GM13976 (cell line): ENCODE measurements at regions not wholly inside any gene's neighbourhood (a gene's known extent, or its start where the extent isn't known, plus 50 kb on each side); places are given as distances from the start of the nearest gene placed in this dataset.

Source experiments
- DNase-seq: peaks from one replicate; pipeline ENCODE4 v3.0.0; 2012; ENCODE audit warnings: low spot score
- in situ Hi-C: fragments of 300-500 bp; cut with MboI; formaldehyde crosslinking; loops from one replicate; pipeline ENCODE4 v1.12.0; 2022; ENCODE audit warnings: low sequenced_read_pairs, mixed read lengths, inconsistent platforms; ENCODE audit not compliant: unreplicated experiment
- TF ChIP-seq, protein P1 (sequence below): IDR thresholded peaks from 2 replicates; pipeline ENCODE4 v1.5.1; 2012; ENCODE audit warnings: borderline replicate concordance, mild to moderate bottlenecking; ENCODE audit not compliant: insufficient read depth; ENCODE audit errors: extremely low read depth, missing control alignments, control extremely low read depth

GRCh38 chr7:4436936-4437335, 245.2 kb upstream of the FOXK1 start:
- DNase-seq = no peak
- in situ Hi-C loops = no loop called here
- TF ChIP-seq, protein P1, sequence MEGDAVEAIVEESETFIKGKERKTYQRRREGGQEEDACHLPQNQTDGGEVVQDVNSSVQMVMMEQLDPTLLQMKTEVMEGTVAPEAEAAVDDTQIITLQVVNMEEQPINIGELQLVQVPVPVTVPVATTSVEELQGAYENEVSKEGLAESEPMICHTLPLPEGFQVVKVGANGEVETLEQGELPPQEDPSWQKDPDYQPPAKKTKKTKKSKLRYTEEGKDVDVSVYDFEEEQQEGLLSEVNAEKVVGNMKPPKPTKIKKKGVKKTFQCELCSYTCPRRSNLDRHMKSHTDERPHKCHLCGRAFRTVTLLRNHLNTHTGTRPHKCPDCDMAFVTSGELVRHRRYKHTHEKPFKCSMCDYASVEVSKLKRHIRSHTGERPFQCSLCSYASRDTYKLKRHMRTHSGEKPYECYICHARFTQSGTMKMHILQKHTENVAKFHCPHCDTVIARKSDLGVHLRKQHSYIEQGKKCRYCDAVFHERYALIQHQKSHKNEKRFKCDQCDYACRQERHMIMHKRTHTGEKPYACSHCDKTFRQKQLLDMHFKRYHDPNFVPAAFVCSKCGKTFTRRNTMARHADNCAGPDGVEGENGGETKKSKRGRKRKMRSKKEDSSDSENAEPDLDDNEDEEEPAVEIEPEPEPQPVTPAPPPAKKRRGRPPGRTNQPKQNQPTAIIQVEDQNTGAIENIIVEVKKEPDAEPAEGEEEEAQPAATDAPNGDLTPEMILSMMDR = no peak

- TF ChIP-seq, protein P1 = no peak
- no peak for DNase-seq
Observed at GRCh38 chr7:4437916-4438315, 244.2 kb upstream of the FOXK1 start.

DNA sequence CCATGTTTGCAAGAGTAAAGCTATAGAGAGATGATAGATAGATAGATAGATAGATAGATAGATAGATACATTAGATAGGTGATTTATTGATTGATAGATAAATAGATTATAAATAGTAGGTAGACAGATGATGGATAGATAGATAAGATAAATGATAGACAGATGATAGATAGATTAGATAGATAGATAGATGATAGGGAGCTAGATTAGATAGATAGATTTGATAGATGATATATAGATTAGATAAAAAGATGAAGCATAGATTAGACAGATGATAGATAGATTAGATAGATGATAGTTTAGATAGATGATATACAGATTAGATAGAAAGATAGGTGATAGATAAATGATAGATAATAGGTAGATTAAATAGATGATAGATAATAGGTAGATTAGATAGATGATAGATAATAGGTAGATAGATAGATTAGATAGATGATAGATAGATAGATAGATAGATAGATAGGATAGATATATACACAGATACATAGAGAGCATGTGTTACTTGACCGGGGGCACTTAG, 243.3 kb upstream of the FOXK1 start:
- in situ Hi-C loops = no loop called here
- no peak for DNase-seq
- TF ChIP-seq, protein P1 = no peak

More at GRCh38 chr7:4437916-4438315, 244.2 kb upstream of the FOXK1 start:
- in situ Hi-C loops = no loop called here

GRCh38 chr7:4439444-4439843, 242.7 kb upstream of the FOXK1 start:
- TF ChIP-seq, protein P1 = no peak
- in situ Hi-C loops = no loop called here
- DNase-seq = no peak

GRCh38 chr7:4444106-4444505, 238.0 kb upstream of the FOXK1 start:
- TF ChIP-seq, protein P1 = no peak

DNA sequence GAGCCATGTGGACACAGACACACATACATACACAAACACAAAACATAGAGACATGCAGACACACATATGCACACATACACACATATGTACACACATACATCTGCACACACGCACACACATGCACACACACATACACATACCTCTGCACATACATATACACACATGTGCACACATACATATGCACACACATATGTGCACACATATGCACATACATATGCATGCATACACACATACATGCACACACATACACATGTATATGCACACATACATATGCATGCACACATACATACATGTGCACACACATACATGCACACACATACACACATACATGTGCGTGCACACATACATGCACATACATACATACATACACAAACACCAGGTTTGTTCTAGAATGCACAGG, 236.3 kb upstream of the FOXK1 start:
- in situ Hi-C loops = no loop called here
- TF ChIP-seq, protein P1 = no peak
- DNase-seq = no peak

More at GRCh38 chr7:4444106-4444505, 238.0 kb upstream of the FOXK1 start:
- no peak for DNase-seq
- in situ Hi-C loops = no loop called here
